ENCODE measurements at regions not wholly inside any gene's neighbourhood (a gene's known extent, or its start where the extent isn't known, plus 50 kb on each side); places are given as distances from the start of the nearest gene placed in this dataset.

- ChIA-PET POLR2A (no interaction called here), CTCF (no interaction called here)
- TF ChIP-seq FOXM1 (IDR thresholded peaks at IDR 0.05; ENCODE audit: borderline replicate concordance) (no peak), HDGF (IDR thresholded peaks at IDR 0.05; ENCODE audit: borderline replicate concordance) (no peak), CTBP1 (IDR thresholded peaks at IDR 0.05; ENCODE audit: borderline replicate concordance) (no peak), FOXK2 (IDR thresholded peaks at IDR 0.05) (no peak), ARNT (IDR thresholded peaks at IDR 0.05) (no peak), ELF4 (IDR thresholded peaks at IDR 0.05) (no peak), TARDBP (IDR thresholded peaks at IDR 0.05) (no peak), PKNOX1 (IDR thresholded peaks at IDR 0.05) (no peak), FOXA1 (IDR thresholded peaks at IDR 0.05) (no peak), SUZ12 (IDR thresholded peaks at IDR 0.05) (no peak), L3MBTL2 (conservative IDR thresholded peaks at IDR 0.05) (no peak), ZNF384 (IDR thresholded peaks at IDR 0.05) (no peak), NFRKB (IDR thresholded peaks at IDR 0.05) (no peak), SP1 (IDR thresholded peaks at IDR 0.05) (no peak), LEF1 (IDR thresholded peaks at IDR 0.05; ENCODE audit: borderline replicate concordance) (no peak), BHLHE40 (IDR thresholded peaks at IDR 0.05; ENCODE audit: borderline replicate concordance) (no peak)
- DNase-seq (ENCODE audit: extremely low spot score), result no peak
These were observed 103.6 kb upstream of the OR9G4 start for GRCh38 chr11:56852131-56852530.

GRCh38 chr11:56849852-56850251 lies 101.4 kb upstream of the OR9G4 start:
- POLR2A ChIA-PET, result no interaction called here
- TF ChIP-seq TARDBP (IDR thresholded peaks at IDR 0.05), result no peak
- no peak for TF ChIP-seq BHLHE40 (IDR thresholded peaks at IDR 0.05; ENCODE audit: borderline replicate concordance)
- no peak for TF ChIP-seq HDGF (IDR thresholded peaks at IDR 0.05; ENCODE audit: borderline replicate concordance)
- TF ChIP-seq CTBP1 (IDR thresholded peaks at IDR 0.05; ENCODE audit: borderline replicate concordance), result no peak
- TF ChIP-seq SP1 (IDR thresholded peaks at IDR 0.05), result no peak
- no peak for TF ChIP-seq FOXM1 (IDR thresholded peaks at IDR 0.05; ENCODE audit: borderline replicate concordance)
- TF ChIP-seq NFRKB (IDR thresholded peaks at IDR 0.05), result no peak
- TF ChIP-seq PKNOX1 (IDR thresholded peaks at IDR 0.05), result no peak
- TF ChIP-seq L3MBTL2 (conservative IDR thresholded peaks at IDR 0.05), result no peak
- no peak for TF ChIP-seq LEF1 (IDR thresholded peaks at IDR 0.05; ENCODE audit: borderline replicate concordance)
- no peak for TF ChIP-seq FOXA1 (IDR thresholded peaks at IDR 0.05)
- no peak for TF ChIP-seq ARNT (IDR thresholded peaks at IDR 0.05)
- no peak for TF ChIP-seq ELF4 (IDR thresholded peaks at IDR 0.05)
- no peak for TF ChIP-seq ZNF384 (IDR thresholded peaks at IDR 0.05)
- TF ChIP-seq FOXK2 (IDR thresholded peaks at IDR 0.05), result no peak
- no peak for TF ChIP-seq SUZ12 (IDR thresholded peaks at IDR 0.05)
- CTCF ChIA-PET, result interaction anchor here (1.0 kb wide), 1 partner anchor 9 kb away, joined by 3 read pairs; no protein-coding TSS in a partner anchor
- no peak for DNase-seq (ENCODE audit: extremely low spot score)

GRCh38 chr11:56849250-56849649 lies 100.8 kb upstream of the OR9G4 start:
- TF ChIP-seq CTBP1 (IDR thresholded peaks at IDR 0.05; ENCODE audit: borderline replicate concordance) (no peak), L3MBTL2 (conservative IDR thresholded peaks at IDR 0.05) (no peak), ARNT (IDR thresholded peaks at IDR 0.05) (no peak), FOXK2 (IDR thresholded peaks at IDR 0.05) (no peak), PKNOX1 (IDR thresholded peaks at IDR 0.05) (no peak), LEF1 (IDR thresholded peaks at IDR 0.05; ENCODE audit: borderline replicate concordance) (no peak), TARDBP (IDR thresholded peaks at IDR 0.05) (no peak), SUZ12 (IDR thresholded peaks at IDR 0.05) (no peak), HDGF (IDR thresholded peaks at IDR 0.05; ENCODE audit: borderline replicate concordance) (no peak), FOXM1 (IDR thresholded peaks at IDR 0.05; ENCODE audit: borderline replicate concordance) (no peak), NFRKB (IDR thresholded peaks at IDR 0.05) (no peak), ELF4 (IDR thresholded peaks at IDR 0.05) (no peak), ZNF384 (IDR thresholded peaks at IDR 0.05) (no peak), BHLHE40 (IDR thresholded peaks at IDR 0.05; ENCODE audit: borderline replicate concordance) (no peak), SP1 (IDR thresholded peaks at IDR 0.05) (no peak), FOXA1 (IDR thresholded peaks at IDR 0.05) (no peak)
- CTCF ChIA-PET, result interaction anchor here (1.0 kb wide), 1 partner anchor 8 kb away, joined by 3 read pairs; no protein-coding TSS in a partner anchor
- no peak for DNase-seq (ENCODE audit: extremely low spot score)
- POLR2A ChIA-PET, result no interaction called here

GRCh38 chr11:56848141-56848809 lies 99.8 kb upstream of the OR9G4 start:
- CTCF ChIA-PET, result no interaction called here
- POLR2A ChIA-PET, result no interaction called here
- TF ChIP-seq HDGF (IDR thresholded peaks at IDR 0.05; ENCODE audit: borderline replicate concordance) (no peak), LEF1 (IDR thresholded peaks at IDR 0.05; ENCODE audit: borderline replicate concordance) (no peak), NFRKB (IDR thresholded peaks at IDR 0.05) (no peak), FOXM1 (IDR thresholded peaks at IDR 0.05; ENCODE audit: borderline replicate concordance) (no peak), L3MBTL2 (conservative IDR thresholded peaks at IDR 0.05) (no peak), ELF4 (IDR thresholded peaks at IDR 0.05) (no peak), FOXA1 (IDR thresholded peaks at IDR 0.05) (no peak), BHLHE40 (IDR thresholded peaks at IDR 0.05; ENCODE audit: borderline replicate concordance) (no peak), FOXK2 (IDR thresholded peaks at IDR 0.05) (no peak), ZNF384 (IDR thresholded peaks at IDR 0.05) (no peak), PKNOX1 (IDR thresholded peaks at IDR 0.05) (no peak), SP1 (IDR thresholded peaks at IDR 0.05) (no peak), SUZ12 (IDR thresholded peaks at IDR 0.05) (no peak), CTBP1 (IDR thresholded peaks at IDR 0.05; ENCODE audit: borderline replicate concordance) (no peak), ARNT (IDR thresholded peaks at IDR 0.05) (no peak), TARDBP (IDR thresholded peaks at IDR 0.05) (no peak)

More at GRCh38 chr11:56848141-56848809, 99.8 kb upstream of the OR9G4 start:
- DNase-seq (ENCODE audit: extremely low spot score), result no peak
